ENCODE measurements at regions not wholly inside any gene's neighbourhood (a gene's known extent, or its start where the extent isn't known, plus 50 kb on each side); places are given as distances from the start of the nearest gene placed in this dataset.

GRCh38 chr12:24743941-24744793, 204.7 kb downstream of the BCAT1 start:
- no peak for FAIRE-seq
- TF ChIP-seq TAF1 (IDR thresholded peaks at IDR 0.05; ENCODE audit: borderline replicate concordance, low read depth, low read length) (no peak), POLR2AphosphoS5 (IDR thresholded peaks at IDR 0.05; ENCODE audit: low read depth, low read length) (no peak), POLR2A (IDR thresholded peaks at IDR 0.05; ENCODE audit: low read depth, low read length) (no peak)
- DNase-seq (ENCODE audit: insufficient read length), result no peak

GRCh38 chr12:24742378-24742777, 206.5 kb downstream of the BCAT1 start:
- FAIRE-seq (peak; percentile 92), DNase-seq (ENCODE audit: insufficient read length) (peak; percentile 27)
- no peak for TF ChIP-seq POLR2A (IDR thresholded peaks at IDR 0.05; ENCODE audit: low read depth, low read length)
- no peak for TF ChIP-seq POLR2AphosphoS5 (IDR thresholded peaks at IDR 0.05; ENCODE audit: low read depth, low read length)
- TF ChIP-seq TAF1 (IDR thresholded peaks at IDR 0.05; ENCODE audit: borderline replicate concordance, low read depth, low read length), result no peak

- no peak for TF ChIP-seq POLR2AphosphoS5 (IDR thresholded peaks at IDR 0.05; ENCODE audit: low read depth, low read length)
- TF ChIP-seq POLR2A (IDR thresholded peaks at IDR 0.05; ENCODE audit: low read depth, low read length), result no peak
- TF ChIP-seq TAF1 (IDR thresholded peaks at IDR 0.05; ENCODE audit: borderline replicate concordance, low read depth, low read length), result no peak
- DNase-seq (ENCODE audit: insufficient read length), result no peak
- peak; percentile 33 for FAIRE-seq
Measured at GRCh38 chr12:24741216-24741615, 207.7 kb downstream of the BCAT1 start.

- DNase-seq (ENCODE audit: insufficient read length) (no peak), FAIRE-seq (no peak)
- TF ChIP-seq TAF1 (IDR thresholded peaks at IDR 0.05; ENCODE audit: borderline replicate concordance, low read depth, low read length) (no peak), POLR2AphosphoS5 (IDR thresholded peaks at IDR 0.05; ENCODE audit: low read depth, low read length) (no peak), POLR2A (IDR thresholded peaks at IDR 0.05; ENCODE audit: low read depth, low read length) (no peak)
Measured at GRCh38 chr12:24739106-24739779, 209.7 kb downstream of the BCAT1 start.

GRCh38 chr12:24738441-24738840, 210.5 kb downstream of the BCAT1 start:
- FAIRE-seq, result no peak
- TF ChIP-seq POLR2AphosphoS5 (IDR thresholded peaks at IDR 0.05; ENCODE audit: low read depth, low read length) (no peak), POLR2A (IDR thresholded peaks at IDR 0.05; ENCODE audit: low read depth, low read length) (no peak), TAF1 (IDR thresholded peaks at IDR 0.05; ENCODE audit: borderline replicate concordance, low read depth, low read length) (no peak)

GRCh38 chr12:24731596-24731995, 217.3 kb downstream of the BCAT1 start:
- no peak for TF ChIP-seq TAF1 (IDR thresholded peaks at IDR 0.05; ENCODE audit: borderline replicate concordance, low read depth, low read length)
- TF ChIP-seq POLR2AphosphoS5 (IDR thresholded peaks at IDR 0.05; ENCODE audit: low read depth, low read length), result no peak
- no peak for TF ChIP-seq POLR2A (IDR thresholded peaks at IDR 0.05; ENCODE audit: low read depth, low read length)
- no peak for DNase-seq (ENCODE audit: insufficient read length)
- FAIRE-seq, result no peak

More at GRCh38 chr12:24738441-24738840, 210.5 kb downstream of the BCAT1 start:
- DNase-seq (ENCODE audit: insufficient read length), result no peak

- TF ChIP-seq POLR2A (IDR thresholded peaks at IDR 0.05; ENCODE audit: low read depth, low read length) (no peak), TAF1 (IDR thresholded peaks at IDR 0.05; ENCODE audit: borderline replicate concordance, low read depth, low read length) (no peak), POLR2AphosphoS5 (IDR thresholded peaks at IDR 0.05; ENCODE audit: low read depth, low read length) (no peak)
- no peak for FAIRE-seq
Measured at GRCh38 chr12:24730489-24730896, 218.4 kb downstream of the BCAT1 start.

GRCh38 chr12:24728826-24729225, 220.1 kb downstream of the BCAT1 start:
- DNase-seq (ENCODE audit: insufficient read length) (no peak), FAIRE-seq (no peak)
- no peak for TF ChIP-seq POLR2A (IDR thresholded peaks at IDR 0.05; ENCODE audit: low read depth, low read length)
- TF ChIP-seq POLR2AphosphoS5 (IDR thresholded peaks at IDR 0.05; ENCODE audit: low read depth, low read length), result no peak
- TF ChIP-seq TAF1 (IDR thresholded peaks at IDR 0.05; ENCODE audit: borderline replicate concordance, low read depth, low read length), result no peak

More at GRCh38 chr12:24730489-24730896, 218.4 kb downstream of the BCAT1 start:
- DNase-seq (ENCODE audit: insufficient read length), result no peak

GRCh38 chr12:24728366-24728765, 220.5 kb downstream of the BCAT1 start:
- DNase-seq (ENCODE audit: insufficient read length) (no peak), FAIRE-seq (no peak)
- TF ChIP-seq POLR2A (IDR thresholded peaks at IDR 0.05; ENCODE audit: low read depth, low read length), result no peak
- no peak for TF ChIP-seq POLR2AphosphoS5 (IDR thresholded peaks at IDR 0.05; ENCODE audit: low read depth, low read length)
- no peak for TF ChIP-seq TAF1 (IDR thresholded peaks at IDR 0.05; ENCODE audit: borderline replicate concordance, low read depth, low read length)

- TF ChIP-seq TAF1 (IDR thresholded peaks at IDR 0.05; ENCODE audit: borderline replicate concordance, low read depth, low read length), result no peak
- TF ChIP-seq POLR2A (IDR thresholded peaks at IDR 0.05; ENCODE audit: low read depth, low read length), result no peak
- TF ChIP-seq POLR2AphosphoS5 (IDR thresholded peaks at IDR 0.05; ENCODE audit: low read depth, low read length), result no peak
- FAIRE-seq, result no peak
Measured at GRCh38 chr12:24725616-24726015, 223.3 kb downstream of the BCAT1 start.

GRCh38 chr12:24724814-24725213, 224.1 kb downstream of the BCAT1 start:
- TF ChIP-seq POLR2AphosphoS5 (IDR thresholded peaks at IDR 0.05; ENCODE audit: low read depth, low read length) (no peak), TAF1 (IDR thresholded peaks at IDR 0.05; ENCODE audit: borderline replicate concordance, low read depth, low read length) (no peak), POLR2A (IDR thresholded peaks at IDR 0.05; ENCODE audit: low read depth, low read length) (no peak)
- DNase-seq (ENCODE audit: insufficient read length), result no peak
- FAIRE-seq, result no peak

More at GRCh38 chr12:24725616-24726015, 223.3 kb downstream of the BCAT1 start:
- no peak for DNase-seq (ENCODE audit: insufficient read length)

Measured in GM12892 (cell line).